ENCODE measurements at regions not wholly inside any gene's neighbourhood (a gene's known extent, or its start where the extent isn't known, plus 50 kb on each side); places are given as distances from the start of the nearest gene placed in this dataset.

DNA sequence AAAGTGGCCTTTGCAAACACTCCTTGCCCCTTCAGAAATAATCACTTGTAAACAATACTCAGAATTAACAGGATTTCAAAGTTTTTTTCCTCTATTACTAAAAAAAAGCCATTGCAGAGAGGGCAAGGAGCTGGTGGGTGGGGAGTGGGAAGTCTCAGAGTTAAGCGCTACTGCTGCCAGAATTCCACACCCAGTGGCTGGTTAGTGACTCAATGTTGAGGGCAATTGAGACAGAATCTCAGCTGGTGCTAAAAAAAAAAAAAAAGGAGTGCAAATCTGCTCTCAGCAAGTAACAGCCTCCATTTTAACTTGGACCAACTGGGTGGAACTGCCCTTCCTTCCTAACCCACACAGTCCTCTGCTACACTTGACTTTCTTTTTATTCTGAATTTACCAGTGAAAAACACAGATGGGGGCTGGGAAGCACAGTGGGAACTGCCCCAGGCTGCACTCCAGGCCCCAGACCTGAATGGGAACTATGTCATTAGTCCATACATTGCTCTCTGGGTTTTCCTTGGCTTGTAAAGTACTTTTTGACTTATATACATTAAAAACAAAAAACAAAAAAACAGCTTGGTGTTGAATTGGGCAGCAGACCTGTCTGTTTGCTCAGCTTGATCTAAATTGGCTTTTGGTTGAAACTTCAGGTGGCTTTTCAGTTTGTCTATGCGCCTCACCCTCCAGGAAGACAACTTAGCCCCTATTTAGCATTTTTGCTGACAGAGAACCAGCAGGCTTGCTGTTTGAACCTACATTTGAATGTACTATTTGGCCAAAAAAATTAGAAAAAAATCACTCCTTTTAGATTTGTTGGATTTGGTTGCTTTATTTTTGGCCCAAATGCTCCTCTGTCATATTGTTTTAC, 357.8 kb upstream of the TBL1XR1 start:
- H4K20me1 ChIP-seq (ENCODE audit: insufficient read depth, low read length, poor library complexity, severe bottlenecking) = no peaks in the 10 kb centered on the region
- peaks cover 57% of the 10 kb centered on the region for H3K4me1 ChIP-seq (ENCODE audit: insufficient read depth, low read length, poor library complexity, severe bottlenecking)
- TF ChIP-seq EZH2phosphoT487 (IDR thresholded peaks at IDR 0.05; ENCODE audit: borderline replicate concordance) = no peak
- TF ChIP-seq, protein P1, sequence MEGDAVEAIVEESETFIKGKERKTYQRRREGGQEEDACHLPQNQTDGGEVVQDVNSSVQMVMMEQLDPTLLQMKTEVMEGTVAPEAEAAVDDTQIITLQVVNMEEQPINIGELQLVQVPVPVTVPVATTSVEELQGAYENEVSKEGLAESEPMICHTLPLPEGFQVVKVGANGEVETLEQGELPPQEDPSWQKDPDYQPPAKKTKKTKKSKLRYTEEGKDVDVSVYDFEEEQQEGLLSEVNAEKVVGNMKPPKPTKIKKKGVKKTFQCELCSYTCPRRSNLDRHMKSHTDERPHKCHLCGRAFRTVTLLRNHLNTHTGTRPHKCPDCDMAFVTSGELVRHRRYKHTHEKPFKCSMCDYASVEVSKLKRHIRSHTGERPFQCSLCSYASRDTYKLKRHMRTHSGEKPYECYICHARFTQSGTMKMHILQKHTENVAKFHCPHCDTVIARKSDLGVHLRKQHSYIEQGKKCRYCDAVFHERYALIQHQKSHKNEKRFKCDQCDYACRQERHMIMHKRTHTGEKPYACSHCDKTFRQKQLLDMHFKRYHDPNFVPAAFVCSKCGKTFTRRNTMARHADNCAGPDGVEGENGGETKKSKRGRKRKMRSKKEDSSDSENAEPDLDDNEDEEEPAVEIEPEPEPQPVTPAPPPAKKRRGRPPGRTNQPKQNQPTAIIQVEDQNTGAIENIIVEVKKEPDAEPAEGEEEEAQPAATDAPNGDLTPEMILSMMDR (conservative IDR thresholded peaks at IDR 0.05; ENCODE audit: low read length) = no peak
- no peaks in the 10 kb centered on the region for H3K9me2 ChIP-seq (replicated peaks; ENCODE audit: low read depth, low read length)
- no peaks in the 10 kb centered on the region for H3K79me2 ChIP-seq (ENCODE audit: insufficient read depth, low read length)
- H3K4me3 ChIP-seq (ENCODE audit: low read length, poor library complexity, severe bottlenecking) = no peak overlapping the region
- no peaks in the 10 kb centered on the region for H3K27me3 ChIP-seq (ENCODE audit: insufficient read depth, low read length, poor library complexity, severe bottlenecking)
- no peaks in the 10 kb centered on the region for H3K36me3 ChIP-seq (ENCODE audit: insufficient read depth, low read length)
- H3F3A ChIP-seq (ENCODE audit: low read depth) = peaks cover 5% of the 10 kb centered on the region; the same call in 1 of the 2 replicates
- peak overlapping the region; percentile 11 for H3K4me2 ChIP-seq (ENCODE audit: low read depth, low read length, poor library complexity, severe bottlenecking)
- no peaks in the 10 kb centered on the region for H3K9me3 ChIP-seq (ENCODE audit: insufficient read depth, low read depth, low read length)
- peak overlapping the region; percentile 39 for H3K9ac ChIP-seq (ENCODE audit: low read depth, low read length, poor library complexity, severe bottlenecking)
- H2AFZ ChIP-seq (ENCODE audit: low read length) = peak overlapping the region; percentile 25; the same call in 1 of the 2 replicates

DNA sequence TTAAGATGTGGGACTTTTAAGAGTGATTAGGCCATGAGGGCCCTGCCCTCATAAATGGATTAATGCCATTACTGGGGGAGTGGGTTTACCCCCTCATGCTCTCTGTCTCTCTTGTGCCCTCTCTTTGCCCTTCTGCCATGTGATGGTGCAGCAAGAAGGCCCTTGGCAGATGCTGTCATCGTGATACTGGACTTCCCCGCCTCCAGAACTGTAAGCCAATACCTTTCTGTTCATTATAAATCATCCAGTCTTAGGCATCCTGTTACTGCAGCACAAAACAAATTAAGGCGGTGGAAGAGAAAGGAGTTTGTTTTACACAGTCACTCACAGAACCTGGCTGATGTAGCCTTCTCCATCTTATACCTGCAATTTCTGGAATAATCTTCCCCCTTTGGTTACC, 360.3 kb upstream of the TBL1XR1 start:
- Histone ChIP-seq H3F3A (ENCODE audit: low read depth) (peaks cover 5% of the 10 kb centered on the region; the same call in 1 of the 2 replicates), H3K36me3 (ENCODE audit: insufficient read depth, low read length) (no peaks in the 10 kb centered on the region), H3K4me3 (ENCODE audit: low read length, poor library complexity, severe bottlenecking) (no peak overlapping the region), H3K79me2 (ENCODE audit: insufficient read depth, low read length) (no peaks in the 10 kb centered on the region), H3K9ac (ENCODE audit: low read depth, low read length, poor library complexity, severe bottlenecking) (no peak overlapping the region), H3K27me3 (ENCODE audit: insufficient read depth, low read length, poor library complexity, severe bottlenecking) (no peaks in the 10 kb centered on the region), H2AFZ (ENCODE audit: low read length) (no peak overlapping the region), H3K4me2 (ENCODE audit: low read depth, low read length, poor library complexity, severe bottlenecking) (no peak overlapping the region), H3K9me2 (replicated peaks; ENCODE audit: low read depth, low read length) (no peaks in the 10 kb centered on the region), H3K9me3 (ENCODE audit: insufficient read depth, low read depth, low read length) (no peaks in the 10 kb centered on the region), H3K4me1 (ENCODE audit: insufficient read depth, low read length, poor library complexity, severe bottlenecking) (peaks cover 43% of the 10 kb centered on the region), H4K20me1 (ENCODE audit: insufficient read depth, low read length, poor library complexity, severe bottlenecking) (no peaks in the 10 kb centered on the region)
- no peak for TF ChIP-seq EZH2phosphoT487 (IDR thresholded peaks at IDR 0.05; ENCODE audit: borderline replicate concordance)
- TF ChIP-seq, protein P1 (conservative IDR thresholded peaks at IDR 0.05; ENCODE audit: low read length) = no peak

DNA sequence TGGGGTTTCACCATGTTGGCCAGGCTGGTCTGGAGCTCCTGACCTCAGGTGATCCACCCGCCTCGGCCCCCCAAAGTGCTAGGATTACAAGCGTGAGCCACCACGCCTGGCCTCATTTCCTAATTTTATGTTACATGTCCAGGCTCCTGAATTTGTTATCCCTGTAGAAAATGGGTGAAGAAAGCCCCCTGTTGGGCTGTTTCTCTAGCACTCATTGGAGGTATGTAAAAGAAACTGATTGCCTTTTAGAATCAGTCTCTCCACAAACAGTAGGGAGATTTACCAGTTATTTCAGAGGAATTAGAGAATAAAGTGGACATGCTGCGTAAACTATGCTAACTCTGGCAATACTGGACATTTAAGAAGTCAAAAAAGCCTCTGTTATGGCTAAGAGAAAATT, 364.1 kb upstream of the TBL1XR1 start:
- H3K36me3 ChIP-seq (ENCODE audit: insufficient read depth, low read length) = no peaks in the 10 kb centered on the region
- no peaks in the 10 kb centered on the region for H3K27me3 ChIP-seq (ENCODE audit: insufficient read depth, low read length, poor library complexity, severe bottlenecking)
- H3K9me3 ChIP-seq (ENCODE audit: insufficient read depth, low read depth, low read length) = no peaks in the 10 kb centered on the region
- TF ChIP-seq, protein P1 (conservative IDR thresholded peaks at IDR 0.05; ENCODE audit: low read length) = no peak; the same call in 1 of the 2 replicates
- no peak for TF ChIP-seq EZH2phosphoT487 (IDR thresholded peaks at IDR 0.05; ENCODE audit: borderline replicate concordance)
- no peaks in the 10 kb centered on the region for H3F3A ChIP-seq (ENCODE audit: low read depth)
- H3K4me2 ChIP-seq (ENCODE audit: low read depth, low read length, poor library complexity, severe bottlenecking) = no peak overlapping the region
- no peaks in the 10 kb centered on the region for H3K9me2 ChIP-seq (replicated peaks; ENCODE audit: low read depth, low read length)
- peaks cover 18% of the 10 kb centered on the region for H3K4me1 ChIP-seq (ENCODE audit: insufficient read depth, low read length, poor library complexity, severe bottlenecking)
- no peaks in the 10 kb centered on the region for H3K79me2 ChIP-seq (ENCODE audit: insufficient read depth, low read length)
- no peaks in the 10 kb centered on the region for H4K20me1 ChIP-seq (ENCODE audit: insufficient read depth, low read length, poor library complexity, severe bottlenecking)
- no peak overlapping the region for H2AFZ ChIP-seq (ENCODE audit: low read length)
- H3K4me3 ChIP-seq (ENCODE audit: low read length, poor library complexity, severe bottlenecking) = no peak overlapping the region
- H3K9ac ChIP-seq (ENCODE audit: low read depth, low read length, poor library complexity, severe bottlenecking) = no peak overlapping the region

Measured in Loucy (cell line).